ENCODE measurements at regions not wholly inside any gene's neighbourhood (a gene's known extent, or its start where the extent isn't known, plus 50 kb on each side); places are given as distances from the start of the nearest gene placed in this dataset.

DNA sequence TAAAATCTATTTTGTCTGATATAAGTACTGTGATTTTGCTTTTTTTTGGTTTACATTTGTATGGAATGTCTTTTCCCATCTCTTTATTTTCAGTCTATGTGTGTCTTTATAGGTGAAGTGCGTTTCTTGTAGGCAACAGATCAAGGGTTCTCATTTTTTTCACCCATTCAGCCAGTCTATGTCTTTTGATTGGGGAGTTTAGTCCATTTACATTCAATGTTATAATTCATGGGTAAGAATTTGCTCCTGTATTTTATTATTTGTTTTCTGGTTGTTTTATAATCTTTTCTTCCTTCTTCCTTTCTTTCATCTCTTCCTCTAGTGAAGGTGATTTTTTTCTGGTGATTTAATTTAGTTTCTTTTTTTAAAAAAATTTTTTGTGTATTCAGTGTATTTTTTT, 104.8 kb upstream of the TMEM229A start:
- no peaks in the 10 kb centered on the region for H3K27me3 ChIP-seq
- H3K27me3 Mint-ChIP-seq (ENCODE audit: insufficient read depth, low read depth), result peaks cover 2% of the 10 kb centered on the region
- no peaks in the 10 kb centered on the region for H4K20me1 ChIP-seq (ENCODE audit: low read depth)
- TF ChIP-seq EZH2 (IDR thresholded peaks at IDR 0.05), result no peak
- TF ChIP-seq, protein P1, sequence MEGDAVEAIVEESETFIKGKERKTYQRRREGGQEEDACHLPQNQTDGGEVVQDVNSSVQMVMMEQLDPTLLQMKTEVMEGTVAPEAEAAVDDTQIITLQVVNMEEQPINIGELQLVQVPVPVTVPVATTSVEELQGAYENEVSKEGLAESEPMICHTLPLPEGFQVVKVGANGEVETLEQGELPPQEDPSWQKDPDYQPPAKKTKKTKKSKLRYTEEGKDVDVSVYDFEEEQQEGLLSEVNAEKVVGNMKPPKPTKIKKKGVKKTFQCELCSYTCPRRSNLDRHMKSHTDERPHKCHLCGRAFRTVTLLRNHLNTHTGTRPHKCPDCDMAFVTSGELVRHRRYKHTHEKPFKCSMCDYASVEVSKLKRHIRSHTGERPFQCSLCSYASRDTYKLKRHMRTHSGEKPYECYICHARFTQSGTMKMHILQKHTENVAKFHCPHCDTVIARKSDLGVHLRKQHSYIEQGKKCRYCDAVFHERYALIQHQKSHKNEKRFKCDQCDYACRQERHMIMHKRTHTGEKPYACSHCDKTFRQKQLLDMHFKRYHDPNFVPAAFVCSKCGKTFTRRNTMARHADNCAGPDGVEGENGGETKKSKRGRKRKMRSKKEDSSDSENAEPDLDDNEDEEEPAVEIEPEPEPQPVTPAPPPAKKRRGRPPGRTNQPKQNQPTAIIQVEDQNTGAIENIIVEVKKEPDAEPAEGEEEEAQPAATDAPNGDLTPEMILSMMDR (IDR thresholded peaks at IDR 0.05), result no peak
- H3K4me3 Mint-ChIP-seq, result no peak overlapping the region
- H3K27ac ChIP-seq, result no peak overlapping the region
- peaks cover 19% of the 10 kb centered on the region for H3K9me3 Mint-ChIP-seq
- no peak overlapping the region for H3K4me3 ChIP-seq
- H3K36me3 Mint-ChIP-seq, result no peaks in the 10 kb centered on the region
- no peaks in the 10 kb centered on the region for H3K36me3 ChIP-seq
- no peak for DNase-seq (ENCODE audit: low spot score)
- no peak overlapping the region for H3K9ac ChIP-seq
- no peaks in the 10 kb centered on the region for H3K9me3 ChIP-seq (ENCODE audit: low read depth)
- no peaks in the 10 kb centered on the region for H3K79me2 ChIP-seq (ENCODE audit: low read depth)
- no peaks in the 10 kb centered on the region for H3K4me1 ChIP-seq
- no peak overlapping the region for H3K4me2 ChIP-seq
- no peaks in the 10 kb centered on the region for H3K4me1 Mint-ChIP-seq
- no peak overlapping the region for H2AFZ ChIP-seq (replicated peaks)
- no peaks in the 10 kb centered on the region for H3F3A ChIP-seq (ENCODE audit: low read depth)
- no peak overlapping the region for H3K27ac Mint-ChIP-seq

DNA sequence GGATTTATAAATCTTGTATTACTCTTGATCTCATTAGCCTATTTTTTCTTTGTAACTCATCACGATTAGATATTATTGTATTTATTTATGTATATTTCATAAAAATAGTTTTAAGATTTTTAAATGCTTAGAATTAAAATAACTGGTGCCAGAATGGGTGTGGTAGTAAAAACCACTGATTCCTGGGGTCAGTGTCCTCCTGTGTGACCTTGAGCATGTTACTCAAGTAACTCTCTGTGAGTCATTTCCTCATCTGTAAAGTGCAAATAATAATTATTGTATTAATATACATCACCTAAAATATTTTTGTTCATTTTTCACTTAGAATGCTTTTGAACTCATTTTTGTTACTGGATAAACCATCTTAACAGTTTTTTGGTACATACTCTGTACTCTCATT, 91.3 kb upstream of the TMEM229A start:
- no peak overlapping the region for H3K4me3 Mint-ChIP-seq
- Histone ChIP-seq H3K9me3 (ENCODE audit: low read depth) (no peaks in the 10 kb centered on the region), H3K4me3 (no peak overlapping the region), H3K27me3 (no peaks in the 10 kb centered on the region), H3K4me1 (no peaks in the 10 kb centered on the region), H3K4me2 (no peak overlapping the region), H3F3A (ENCODE audit: low read depth) (no peaks in the 10 kb centered on the region), H3K27ac (no peak overlapping the region), H2AFZ (replicated peaks) (no peak overlapping the region), H3K9ac (no peak overlapping the region), H4K20me1 (ENCODE audit: low read depth) (no peaks in the 10 kb centered on the region), H3K79me2 (ENCODE audit: low read depth) (no peaks in the 10 kb centered on the region), H3K36me3 (no peaks in the 10 kb centered on the region)
- TF ChIP-seq EZH2phosphoT487 (IDR thresholded peaks at IDR 0.05) (no peak), EZH2 (IDR thresholded peaks at IDR 0.05) (no peak)
- TF ChIP-seq, protein P1 (IDR thresholded peaks at IDR 0.05), result no peak
- H3K27ac Mint-ChIP-seq, result no peak overlapping the region
- H3K4me1 Mint-ChIP-seq, result no peaks in the 10 kb centered on the region
- peaks cover 6% of the 10 kb centered on the region for H3K9me3 Mint-ChIP-seq
- DNase-seq (ENCODE audit: low spot score), result no peak
- no peaks in the 10 kb centered on the region for H3K27me3 Mint-ChIP-seq (ENCODE audit: insufficient read depth, low read depth)
- no peaks in the 10 kb centered on the region for H3K36me3 Mint-ChIP-seq

DNA sequence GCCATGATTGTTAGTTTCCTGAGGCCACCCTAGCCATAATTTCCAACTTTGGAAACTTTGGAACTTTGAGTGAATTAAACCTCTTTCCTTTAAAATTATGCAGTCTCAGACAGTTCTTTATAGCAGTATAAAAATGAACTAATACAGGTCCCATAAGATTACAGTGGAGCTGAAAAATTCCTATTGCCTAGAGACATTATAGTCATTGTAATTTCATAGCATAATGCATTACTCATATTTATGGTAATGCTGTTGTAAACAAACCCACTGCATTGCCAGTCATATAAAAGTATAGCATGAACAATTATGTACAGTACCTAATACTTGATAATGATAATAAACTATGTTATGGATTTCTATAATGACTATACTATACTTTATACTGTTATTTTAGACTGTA, 88.0 kb upstream of the TMEM229A start:
- no peak overlapping the region for H3K4me2 ChIP-seq
- no peak overlapping the region for H2AFZ ChIP-seq (replicated peaks)
- H3K27ac Mint-ChIP-seq, result no peak overlapping the region
- no peaks in the 10 kb centered on the region for H3K27me3 Mint-ChIP-seq (ENCODE audit: insufficient read depth, low read depth)
- no peaks in the 10 kb centered on the region for H4K20me1 ChIP-seq (ENCODE audit: low read depth)
- no peak for DNase-seq (ENCODE audit: low spot score)
- no peak overlapping the region for H3K4me3 Mint-ChIP-seq
- H3K4me1 ChIP-seq, result no peaks in the 10 kb centered on the region
- H3K9me3 ChIP-seq (ENCODE audit: low read depth), result no peaks in the 10 kb centered on the region
- H3K9me3 Mint-ChIP-seq, result peaks cover 13% of the 10 kb centered on the region
- H3K79me2 ChIP-seq (ENCODE audit: low read depth), result no peaks in the 10 kb centered on the region
- no peaks in the 10 kb centered on the region for H3F3A ChIP-seq (ENCODE audit: low read depth)
- no peaks in the 10 kb centered on the region for H3K27me3 ChIP-seq
- no peaks in the 10 kb centered on the region for H3K36me3 ChIP-seq
- TF ChIP-seq, protein P1 (IDR thresholded peaks at IDR 0.05), result no peak
- no peak for TF ChIP-seq EZH2 (IDR thresholded peaks at IDR 0.05)
- no peak for TF ChIP-seq EZH2phosphoT487 (IDR thresholded peaks at IDR 0.05)
- no peak overlapping the region for H3K27ac ChIP-seq
- H3K36me3 Mint-ChIP-seq, result no peaks in the 10 kb centered on the region
- no peaks in the 10 kb centered on the region for H3K4me1 Mint-ChIP-seq
- no peak overlapping the region for H3K9ac ChIP-seq
- H3K4me3 ChIP-seq, result no peak overlapping the region

DNA sequence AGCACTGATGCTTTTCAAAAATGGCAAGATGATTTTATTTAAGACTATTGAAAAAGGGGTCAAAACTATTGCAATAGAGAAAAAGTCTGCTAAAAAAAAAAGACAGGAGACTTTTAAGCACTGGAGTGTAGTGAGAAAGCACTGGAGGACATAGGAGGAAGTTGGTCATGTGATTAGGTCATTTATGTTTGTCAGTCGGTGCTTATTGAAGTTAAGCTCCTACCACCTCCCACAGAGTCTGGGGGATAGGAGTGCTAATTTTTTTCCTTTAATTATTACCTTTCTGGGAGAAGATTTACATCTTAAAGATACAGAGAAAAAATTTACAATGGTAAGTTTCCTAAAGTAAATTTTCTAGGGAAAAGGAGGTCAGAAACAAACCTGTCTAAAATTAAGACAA, 80.2 kb upstream of the TMEM229A start:
- Mint-ChIP-seq H3K4me1 (peaks cover 17% of the 10 kb centered on the region), H3K4me3 (no peak overlapping the region), H3K9me3 (peaks cover 8% of the 10 kb centered on the region), H3K27me3 (ENCODE audit: insufficient read depth, low read depth) (no peaks in the 10 kb centered on the region), H3K27ac (no peak overlapping the region), H3K36me3 (no peaks in the 10 kb centered on the region)
- Histone ChIP-seq H3K4me2 (peak overlapping the region; percentile 42), H3K9ac (no peak overlapping the region), H3K9me3 (ENCODE audit: low read depth) (no peaks in the 10 kb centered on the region), H3K27ac (no peak overlapping the region), H3K27me3 (no peaks in the 10 kb centered on the region), H3F3A (ENCODE audit: low read depth) (no peaks in the 10 kb centered on the region), H2AFZ (replicated peaks) (no peak overlapping the region), H3K79me2 (ENCODE audit: low read depth) (no peaks in the 10 kb centered on the region), H3K36me3 (no peaks in the 10 kb centered on the region), H3K4me3 (no peak overlapping the region), H4K20me1 (ENCODE audit: low read depth) (no peaks in the 10 kb centered on the region), H3K4me1 (peaks cover 19% of the 10 kb centered on the region)
- TF ChIP-seq, protein P1 (IDR thresholded peaks at IDR 0.05), result no peak
- no peak for TF ChIP-seq EZH2phosphoT487 (IDR thresholded peaks at IDR 0.05)
- no peak for TF ChIP-seq EZH2 (IDR thresholded peaks at IDR 0.05)
- DNase-seq (ENCODE audit: low spot score), result peak; percentile 3
